ENCODE measurements at regions not wholly inside any gene's neighbourhood (a gene's known extent, or its start where the extent isn't known, plus 50 kb on each side); places are given as distances from the start of the nearest gene placed in this dataset.
"Not testable (repeated sequence)": the region's sequence is repeated elsewhere in the genome, so short reads cannot be mapped to it uniquely, and the experiment has no call there.

DNA sequence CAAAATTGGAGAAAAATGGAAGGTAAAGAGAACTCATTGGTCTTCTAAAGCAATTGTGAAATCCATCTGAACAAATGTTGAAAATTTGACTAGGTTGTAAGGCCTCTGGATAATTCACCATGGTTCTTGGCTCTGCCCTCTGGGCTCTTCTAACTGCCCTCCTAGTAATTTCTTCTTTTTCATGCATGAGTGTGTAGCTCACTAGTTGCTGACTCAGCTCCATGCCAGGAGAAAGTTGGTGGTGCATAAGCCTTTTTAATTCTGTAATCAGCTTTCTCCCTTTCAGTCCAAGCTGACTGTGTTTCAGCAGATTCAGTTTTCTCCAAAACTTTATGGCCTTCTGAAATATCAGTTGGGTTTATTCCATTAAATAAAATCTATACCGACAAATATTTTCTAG lies 877.8 kb upstream of the ATXN7L3B start:
- H3K27ac ChIP-seq (ENCODE audit: low read depth in 1 of 2, low read length in 1 of 2), result no peak overlapping the region
- no peak for DNase-seq
- no peaks in the 10 kb centered on the region for H3K36me3 ChIP-seq (ENCODE audit: control insufficient read depth in 4 of 4, insufficient read depth in 4 of 4, low read length in 4 of 4)
- peaks cover 0 to 2% (median 0%) of the 10 kb centered on the region in 4 donors for H3K9me3 ChIP-seq (ENCODE audit: control insufficient read depth in 4 of 4, insufficient read depth in 3 of 4, low read length in 3 of 4)
- no peaks in the 10 kb centered on the region for H3K4me1 ChIP-seq (ENCODE audit: control insufficient read depth in 5 of 5, insufficient read depth in 5 of 5, low read length in 5 of 5)
- H3K4me3 ChIP-seq, result no peak overlapping the region
- H3K9ac ChIP-seq (ENCODE audit: insufficient read depth in 1 of 2, low read length in 2 of 2), result no peak overlapping the region
- WGBS, 2 donors, result 80 to 91% methylated on average over 1 of the region's 1 CpG
- H3K27me3 ChIP-seq (ENCODE audit: control insufficient read depth in 3 of 3, insufficient read depth in 3 of 3, low read length in 2 of 3), result no peaks in the 10 kb centered on the region
- TF ChIP-seq, protein P1, sequence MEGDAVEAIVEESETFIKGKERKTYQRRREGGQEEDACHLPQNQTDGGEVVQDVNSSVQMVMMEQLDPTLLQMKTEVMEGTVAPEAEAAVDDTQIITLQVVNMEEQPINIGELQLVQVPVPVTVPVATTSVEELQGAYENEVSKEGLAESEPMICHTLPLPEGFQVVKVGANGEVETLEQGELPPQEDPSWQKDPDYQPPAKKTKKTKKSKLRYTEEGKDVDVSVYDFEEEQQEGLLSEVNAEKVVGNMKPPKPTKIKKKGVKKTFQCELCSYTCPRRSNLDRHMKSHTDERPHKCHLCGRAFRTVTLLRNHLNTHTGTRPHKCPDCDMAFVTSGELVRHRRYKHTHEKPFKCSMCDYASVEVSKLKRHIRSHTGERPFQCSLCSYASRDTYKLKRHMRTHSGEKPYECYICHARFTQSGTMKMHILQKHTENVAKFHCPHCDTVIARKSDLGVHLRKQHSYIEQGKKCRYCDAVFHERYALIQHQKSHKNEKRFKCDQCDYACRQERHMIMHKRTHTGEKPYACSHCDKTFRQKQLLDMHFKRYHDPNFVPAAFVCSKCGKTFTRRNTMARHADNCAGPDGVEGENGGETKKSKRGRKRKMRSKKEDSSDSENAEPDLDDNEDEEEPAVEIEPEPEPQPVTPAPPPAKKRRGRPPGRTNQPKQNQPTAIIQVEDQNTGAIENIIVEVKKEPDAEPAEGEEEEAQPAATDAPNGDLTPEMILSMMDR (IDR thresholded peaks at IDR 0.05; ENCODE audit: control extremely low read depth, extremely low read depth), result no peak
- ATAC-seq (ENCODE audit: insufficient read depth, low FRiP score), result no peak

DNA sequence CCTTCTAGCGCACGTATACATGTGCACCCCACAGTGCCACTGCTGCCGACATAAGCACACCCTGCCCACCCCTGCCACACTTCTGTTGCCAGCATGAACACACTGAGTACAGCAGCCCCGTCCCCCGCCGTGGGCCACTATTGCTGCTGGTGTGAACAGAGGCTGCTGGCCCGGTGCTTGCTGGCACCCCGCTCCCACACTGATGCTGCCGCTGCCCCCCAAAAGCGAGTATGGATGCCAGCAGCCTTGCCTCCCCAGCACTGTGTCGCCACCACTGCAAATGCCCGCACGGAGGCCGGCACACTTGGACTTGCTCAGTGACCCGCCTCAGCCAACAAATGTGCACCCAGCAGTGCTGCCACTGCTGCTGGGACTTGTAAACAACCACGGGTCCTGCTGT lies 872.4 kb upstream of the ATXN7L3B start:
- Histone ChIP-seq H3K27ac (ENCODE audit: low read depth in 1 of 2, low read length in 1 of 2) (no peak overlapping the region), H3K27me3 (ENCODE audit: control insufficient read depth in 3 of 3, insufficient read depth in 3 of 3, low read length in 2 of 3) (no peaks in the 10 kb centered on the region), H3K9me3 (ENCODE audit: control insufficient read depth in 4 of 4, insufficient read depth in 3 of 4, low read length in 3 of 4) (peaks cover 0 to 7% (median 0%) of the 10 kb centered on the region in 4 donors), H3K36me3 (ENCODE audit: control insufficient read depth in 4 of 4, insufficient read depth in 4 of 4, low read length in 4 of 4) (no peaks in the 10 kb centered on the region), H3K4me3 (no peak overlapping the region), H3K4me1 (ENCODE audit: control insufficient read depth in 5 of 5, insufficient read depth in 5 of 5, low read length in 5 of 5) (no peaks in the 10 kb centered on the region), H3K9ac (ENCODE audit: insufficient read depth in 1 of 2, low read length in 2 of 2) (no peak overlapping the region)
- WGBS, 2 donors, result 93 to 95% methylated on average over 16 of the region's 16 CpGs
- DNase-seq (no peak), ATAC-seq (ENCODE audit: insufficient read depth, low FRiP score) (no peak)
- TF ChIP-seq, protein P1 (IDR thresholded peaks at IDR 0.05; ENCODE audit: control extremely low read depth, extremely low read depth), result no peak

DNA sequence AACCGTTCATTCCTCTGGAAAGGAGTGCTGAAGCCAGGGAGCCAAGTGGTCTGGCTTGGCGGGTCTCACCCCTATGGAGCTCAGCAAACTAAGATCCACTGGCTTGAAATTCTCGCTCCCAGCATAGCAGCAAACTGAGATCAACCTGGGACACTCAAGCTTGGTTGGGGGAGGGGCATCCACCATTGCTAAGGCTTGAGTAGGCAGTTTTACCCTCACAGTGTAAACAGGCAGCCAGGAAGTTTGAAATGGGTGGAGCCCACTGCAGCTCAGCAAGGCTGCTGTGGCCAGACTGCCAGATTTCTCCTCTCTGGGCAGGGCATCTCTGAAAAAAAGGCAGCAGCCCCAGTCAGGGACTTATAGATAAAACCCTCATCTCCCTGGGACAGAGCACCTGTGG lies 866.1 kb upstream of the ATXN7L3B start:
- H3K9me3 ChIP-seq (ENCODE audit: control insufficient read depth in 4 of 4, insufficient read depth in 3 of 4, low read length in 3 of 4); H3K4me1 ChIP-seq (ENCODE audit: control insufficient read depth in 5 of 5, insufficient read depth in 5 of 5, low read length in 5 of 5); H3K36me3 ChIP-seq (ENCODE audit: control insufficient read depth in 4 of 4, insufficient read depth in 4 of 4, low read length in 4 of 4); H3K27me3 ChIP-seq (ENCODE audit: control insufficient read depth in 3 of 3, insufficient read depth in 3 of 3, low read length in 2 of 3); H3K4me3 ChIP-seq; H3K27ac ChIP-seq (ENCODE audit: low read depth in 1 of 2, low read length in 1 of 2); H3K9ac ChIP-seq (ENCODE audit: insufficient read depth in 1 of 2, low read length in 2 of 2); ATAC-seq (ENCODE audit: insufficient read depth, low FRiP score): not testable (repeated sequence)
- DNase-seq, result peak; percentile 1 to 22 (median 15)
- WGBS, 2 donors, result 65 to 87% methylated on average over 3 of the region's 3 CpGs

- Histone ChIP-seq H3K36me3 (ENCODE audit: control insufficient read depth in 4 of 4, insufficient read depth in 4 of 4, low read length in 4 of 4) (no peaks in the 10 kb centered on the region), H3K27me3 (ENCODE audit: control insufficient read depth in 3 of 3, insufficient read depth in 3 of 3, low read length in 2 of 3) (no peaks in the 10 kb centered on the region), H3K9ac (ENCODE audit: insufficient read depth in 1 of 2, low read length in 2 of 2) (no peak overlapping the region), H3K27ac (ENCODE audit: low read depth in 1 of 2, low read length in 1 of 2) (no peak overlapping the region), H3K9me3 (ENCODE audit: control insufficient read depth in 4 of 4, insufficient read depth in 3 of 4, low read length in 3 of 4) (no peaks in the 10 kb centered on the region), H3K4me1 (ENCODE audit: control insufficient read depth in 5 of 5, insufficient read depth in 5 of 5, low read length in 5 of 5) (no peaks in the 10 kb centered on the region), H3K4me3 (no peak overlapping the region)
- no peak for DNase-seq
- TF ChIP-seq, protein P1 (IDR thresholded peaks at IDR 0.05; ENCODE audit: control extremely low read depth, extremely low read depth), result no peak
- WGBS, 2 donors, result 75 to 82% methylated on average over 4 of the region's 4 CpGs
- ATAC-seq (ENCODE audit: insufficient read depth, low FRiP score), result no peak
Observed at GRCh38 chr12:73677520-73678291, 859.9 kb upstream of the ATXN7L3B start.
